Progenitor cell of endocrine pancreas (in vitro differentiated cells): ENCODE measurements at regions not wholly inside any gene's neighbourhood (a gene's known extent, or its start where the extent isn't known, plus 50 kb on each side); places are given as distances from the start of the nearest gene placed in this dataset.

Source experiments
- DNase-seq: peaks from one replicate; pipeline ENCODE4 v3.0.0; 2021; ENCODE audit warnings: low spot score; ENCODE audit not compliant: unreplicated experiment
- H3K27ac Mint-ChIP-seq: 2 replicates; pipeline ENCODE4 v1.8.0; 2021; ENCODE audit warnings: mild to moderate bottlenecking, moderate library complexity, mixed read lengths
- H3K27me3 Mint-ChIP-seq: 2 replicates; pipeline ENCODE4 v1.8.0; 2021; ENCODE audit warnings: mixed read lengths
- H3K36me3 Mint-ChIP-seq: 2 replicates; pipeline ENCODE4 v1.8.0; 2022; ENCODE audit warnings: mixed read lengths; ENCODE audit not compliant: insufficient read depth
- H3K4me1 Mint-ChIP-seq: 2 replicates; pipeline ENCODE4 v1.8.0; 2021; ENCODE audit warnings: low read depth, mixed read lengths
- H3K4me3 Mint-ChIP-seq: 2 replicates; pipeline ENCODE4 v1.8.0; 2021; ENCODE audit warnings: low read depth, mild to moderate bottlenecking, moderate library complexity, mixed read lengths
- H3K9me3 Mint-ChIP-seq: 2 replicates; pipeline ENCODE4 v1.8.0; 2021; ENCODE audit warnings: low read depth, mixed read lengths
- TF ChIP-seq, protein P1 (sequence below): fragments of 200-600 bp; sonication (generic); IDR thresholded peaks from one replicate; pipeline ENCODE4 v1.5.0; 2021; ENCODE audit warnings: antibody characterized with exemption, mild to moderate bottlenecking; ENCODE audit not compliant: unreplicated experiment

DNA sequence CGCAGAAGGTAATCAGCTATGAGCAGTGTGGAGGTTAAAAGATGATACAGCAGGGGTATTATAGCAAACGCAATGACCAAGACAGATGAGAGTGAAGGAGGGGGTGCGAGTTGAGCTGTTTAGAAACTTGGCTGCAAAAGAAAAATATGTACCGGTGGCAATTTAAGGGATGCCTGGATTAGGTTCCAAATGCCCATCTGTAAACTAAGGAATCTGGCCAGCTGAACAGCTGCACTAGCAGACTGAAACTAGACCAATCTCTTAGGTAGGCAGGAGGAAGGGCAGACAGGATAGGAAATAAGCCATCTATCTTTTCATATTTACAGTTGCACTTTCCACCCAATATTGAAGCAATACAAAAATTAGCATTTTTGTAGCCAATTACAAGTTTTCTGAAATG is 407.6 kb downstream of the HTR1B start:
- Mint-ChIP-seq H3K4me3 (no peak overlapping the region), H3K9me3 (peaks cover 10% of the 10 kb centered on the region), H3K27ac (no peak overlapping the region), H3K36me3 (no peaks in the 10 kb centered on the region), H3K4me1 (no peaks in the 10 kb centered on the region), H3K27me3 (no peaks in the 10 kb centered on the region)
- DNase-seq = no peak
- TF ChIP-seq, protein P1, sequence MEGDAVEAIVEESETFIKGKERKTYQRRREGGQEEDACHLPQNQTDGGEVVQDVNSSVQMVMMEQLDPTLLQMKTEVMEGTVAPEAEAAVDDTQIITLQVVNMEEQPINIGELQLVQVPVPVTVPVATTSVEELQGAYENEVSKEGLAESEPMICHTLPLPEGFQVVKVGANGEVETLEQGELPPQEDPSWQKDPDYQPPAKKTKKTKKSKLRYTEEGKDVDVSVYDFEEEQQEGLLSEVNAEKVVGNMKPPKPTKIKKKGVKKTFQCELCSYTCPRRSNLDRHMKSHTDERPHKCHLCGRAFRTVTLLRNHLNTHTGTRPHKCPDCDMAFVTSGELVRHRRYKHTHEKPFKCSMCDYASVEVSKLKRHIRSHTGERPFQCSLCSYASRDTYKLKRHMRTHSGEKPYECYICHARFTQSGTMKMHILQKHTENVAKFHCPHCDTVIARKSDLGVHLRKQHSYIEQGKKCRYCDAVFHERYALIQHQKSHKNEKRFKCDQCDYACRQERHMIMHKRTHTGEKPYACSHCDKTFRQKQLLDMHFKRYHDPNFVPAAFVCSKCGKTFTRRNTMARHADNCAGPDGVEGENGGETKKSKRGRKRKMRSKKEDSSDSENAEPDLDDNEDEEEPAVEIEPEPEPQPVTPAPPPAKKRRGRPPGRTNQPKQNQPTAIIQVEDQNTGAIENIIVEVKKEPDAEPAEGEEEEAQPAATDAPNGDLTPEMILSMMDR = no peak

DNA sequence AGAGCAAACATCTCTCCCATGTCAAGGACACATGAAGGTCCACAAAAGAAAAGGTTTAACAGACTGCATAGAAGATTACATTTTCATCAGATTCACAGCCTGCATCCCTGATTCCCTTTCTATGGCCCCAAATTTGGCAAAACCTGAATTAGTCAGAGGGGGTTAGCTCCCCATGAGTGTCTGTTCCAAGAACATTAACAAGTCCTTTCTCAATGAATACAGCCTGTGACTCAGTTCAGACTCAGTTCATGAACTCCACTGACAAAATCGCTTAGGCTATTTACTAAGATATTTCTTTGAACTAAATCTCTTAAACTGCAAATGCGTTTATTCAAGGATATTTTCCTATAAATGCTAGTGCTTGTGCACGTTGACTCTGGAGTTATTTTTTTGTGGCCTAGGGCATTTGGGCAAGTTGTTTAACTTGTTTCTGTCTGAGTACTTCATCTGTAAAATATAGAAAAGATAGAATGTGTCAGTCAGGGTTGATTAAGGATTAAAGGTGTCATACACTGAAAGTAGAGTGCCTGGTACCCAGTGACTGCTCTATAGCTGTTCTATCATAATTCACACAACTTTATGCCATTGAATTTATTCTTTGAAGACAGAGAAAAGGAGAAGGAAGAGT is 422.6 kb downstream of the HTR1B start:
- Mint-ChIP-seq H3K4me3 (no peak overlapping the region), H3K9me3 (peaks cover 14% of the 10 kb centered on the region), H3K27ac (no peak overlapping the region), H3K27me3 (no peaks in the 10 kb centered on the region), H3K36me3 (peaks cover 2% of the 10 kb centered on the region), H3K4me1 (no peaks in the 10 kb centered on the region)
- TF ChIP-seq, protein P1 = no peak
- no peak for DNase-seq

DNA sequence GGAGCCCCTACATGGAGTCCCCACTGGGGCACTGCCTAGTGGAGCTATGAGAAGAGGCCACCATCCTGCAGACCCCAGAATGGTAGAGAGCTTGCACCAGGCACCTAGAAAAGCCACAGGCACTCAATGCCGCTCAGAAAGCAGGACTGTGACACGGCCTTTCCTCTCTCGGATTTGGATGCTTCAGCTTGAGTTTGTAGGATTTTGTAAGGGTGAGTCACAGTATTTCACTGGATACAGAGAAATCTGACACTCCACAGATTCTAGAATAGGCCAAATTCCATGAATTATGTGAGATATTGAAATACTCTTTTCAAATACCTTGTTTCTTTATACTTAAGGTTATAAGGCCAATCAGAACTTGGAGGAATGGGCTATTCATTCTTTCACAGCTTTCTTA is 424.5 kb downstream of the HTR1B start:
- peaks cover 2% of the 10 kb centered on the region for H3K36me3 Mint-ChIP-seq
- H3K9me3 Mint-ChIP-seq = peaks cover 14% of the 10 kb centered on the region
- H3K27ac Mint-ChIP-seq = no peak overlapping the region
- TF ChIP-seq, protein P1 = no peak
- H3K27me3 Mint-ChIP-seq = no peaks in the 10 kb centered on the region
- DNase-seq = no peak
- H3K4me1 Mint-ChIP-seq = peaks cover 5% of the 10 kb centered on the region
- H3K4me3 Mint-ChIP-seq = no peak overlapping the region

DNA sequence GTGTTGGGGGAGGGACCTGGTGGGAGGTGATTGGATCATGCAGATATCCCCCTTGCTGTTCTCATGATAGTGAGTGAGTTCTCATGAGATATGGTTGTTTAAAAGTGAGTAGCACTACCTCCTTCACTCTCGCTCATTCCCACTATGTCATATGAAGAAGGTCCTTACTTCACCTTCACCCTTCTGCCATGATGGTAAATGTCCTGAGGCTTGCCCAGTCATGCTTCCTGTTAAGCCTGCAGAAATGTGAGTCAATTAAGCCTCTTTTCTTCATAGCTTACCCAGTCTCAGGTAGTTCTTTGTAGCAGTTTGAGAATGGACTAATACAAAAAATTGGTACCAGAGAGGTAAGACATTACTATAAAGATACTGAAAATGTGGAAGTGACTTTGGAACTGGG is 425.9 kb downstream of the HTR1B start:
- H3K4me3 Mint-ChIP-seq = no peak overlapping the region
- no peak for DNase-seq
- peaks cover 7% of the 10 kb centered on the region for H3K4me1 Mint-ChIP-seq
- no peaks in the 10 kb centered on the region for H3K27me3 Mint-ChIP-seq
- no peak overlapping the region for H3K27ac Mint-ChIP-seq
- TF ChIP-seq, protein P1 = no peak
- peaks cover 2% of the 10 kb centered on the region for H3K36me3 Mint-ChIP-seq
- peaks cover 14% of the 10 kb centered on the region for H3K9me3 Mint-ChIP-seq

DNA sequence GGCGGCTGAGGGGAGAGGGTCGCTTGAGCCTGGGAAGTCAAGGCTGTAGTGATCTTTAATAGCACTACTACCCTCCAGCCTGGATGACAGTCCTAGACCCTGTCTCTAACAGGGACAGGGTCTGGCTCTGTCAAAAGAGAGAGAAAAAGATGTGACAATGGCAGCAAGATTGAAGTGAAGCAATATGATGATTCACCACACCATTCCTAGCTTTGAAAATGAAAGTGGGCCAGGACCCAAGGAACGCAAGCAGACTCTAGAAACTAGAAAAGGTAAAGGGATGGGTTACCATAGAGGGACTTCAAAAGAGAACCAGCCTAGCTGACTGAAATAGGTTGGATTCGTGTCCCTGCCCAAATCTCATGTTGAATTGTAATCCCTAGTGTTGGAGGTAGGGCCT is 426.9 kb downstream of the HTR1B start:
- Mint-ChIP-seq H3K4me3 (no peak overlapping the region), H3K36me3 (peaks cover 2% of the 10 kb centered on the region), H3K27me3 (no peaks in the 10 kb centered on the region), H3K4me1 (peaks cover 7% of the 10 kb centered on the region), H3K27ac (no peak overlapping the region), H3K9me3 (peaks cover 14% of the 10 kb centered on the region)
- TF ChIP-seq, protein P1 = no peak
- no peak for DNase-seq
